GM12864 (cell line): ENCODE measurements at regions not wholly inside any gene's neighbourhood (a gene's known extent, or its start where the extent isn't known, plus 50 kb on each side); places are given as distances from the start of the nearest gene placed in this dataset.

Source experiments
- DNase-seq: peaks from one replicate; pipeline ENCODE4 v3.0.0-alpha.2; 2011; ENCODE audit warnings: low read depth
- H3K4me3 ChIP-seq: 2 replicates; pipeline ENCODE4 v1.5.1; 2011; ENCODE audit warnings: mild to moderate bottlenecking, low read depth, low read length, control low read depth
- CTCF ChIP-seq: IDR thresholded peaks from 2 replicates; pipeline ENCODE4 v1.5.1; 2011; ENCODE audit warnings: low read depth, mild to moderate bottlenecking, moderate library complexity, low read length, control low read depth, inconsistent platforms; ENCODE audit errors: missing control alignments

- no peak overlapping the region for H3K4me3 ChIP-seq
- DNase-seq = no peak
- TF ChIP-seq CTCF = no peak
Measured at GRCh38 chr3:56979791-56980190, 80.7 kb upstream of the SPATA12 start.

- no peak for DNase-seq
- no peak overlapping the region for H3K4me3 ChIP-seq
- TF ChIP-seq CTCF = no peak
Measured at GRCh38 chr3:56977561-56977889, 82.9 kb upstream of the SPATA12 start.

GRCh38 chr3:56976651-56977560, 83.6 kb upstream of the SPATA12 start:
- no peak overlapping the region for H3K4me3 ChIP-seq
- no peak for TF ChIP-seq CTCF
- no peak for DNase-seq

GRCh38 chr3:56975567-56975966, 84.9 kb upstream of the SPATA12 start:
- TF ChIP-seq CTCF = no peak
- H3K4me3 ChIP-seq = no peak overlapping the region
- DNase-seq = no peak

GRCh38 chr3:56974247-56974930, 86.1 kb upstream of the SPATA12 start:
- TF ChIP-seq CTCF = no peak
- no peak overlapping the region for H3K4me3 ChIP-seq
- DNase-seq = no peak

GRCh38 chr3:56971816-56972215, 88.6 kb upstream of the SPATA12 start:
- TF ChIP-seq CTCF = no peak
- no peak for DNase-seq
- no peak overlapping the region for H3K4me3 ChIP-seq
